ENCODE measurements at regions not wholly inside any gene's neighbourhood (a gene's known extent, or its start where the extent isn't known, plus 50 kb on each side); places are given as distances from the start of the nearest gene placed in this dataset.
"Not testable (repeated sequence)": the region's sequence is repeated elsewhere in the genome, so short reads cannot be mapped to it uniquely, and the experiment has no call there.

GRCh38 chr9:97771641-97772040 lies 74.5 kb upstream of the XPA start:
- ChIA-PET CTCF (no interaction called here), POLR2A (no interaction called here)
- no peak for DNase-seq (ENCODE audit: low read depth)
- no peaks in the 10 kb centered on the region for H3K36me3 ChIP-seq (ENCODE audit: control insufficient read depth, insufficient read depth, low read length)
- no peak overlapping the region for H3K4me3 ChIP-seq (ENCODE audit: low read depth, low read length)
- TF ChIP-seq CTCF (IDR thresholded peaks at IDR 0.05; ENCODE audit: insufficient read depth, low read depth, low read length): no peak
- peaks cover 2% of the 10 kb centered on the region; the same call in 1 of the 2 replicates for H3K27me3 ChIP-seq (ENCODE audit: control insufficient read depth, insufficient read depth, low read length)

GRCh38 chr9:97772145-97772544 lies 75.0 kb upstream of the XPA start:
- ChIA-PET CTCF (no interaction called here), POLR2A (no interaction called here)
- Histone ChIP-seq H3K4me3 (ENCODE audit: low read depth, low read length) (no peak overlapping the region), H3K36me3 (ENCODE audit: control insufficient read depth, insufficient read depth, low read length) (no peaks in the 10 kb centered on the region), H3K27me3 (ENCODE audit: control insufficient read depth, insufficient read depth, low read length) (peaks cover 2% of the 10 kb centered on the region; the same call in 1 of the 2 replicates)
- TF ChIP-seq CTCF (IDR thresholded peaks at IDR 0.05; ENCODE audit: insufficient read depth, low read depth, low read length): no peak
- no peak for DNase-seq (ENCODE audit: low read depth)

- no peak for DNase-seq (ENCODE audit: low read depth)
- POLR2A ChIA-PET: no interaction called here
- Histone ChIP-seq H3K36me3 (ENCODE audit: control insufficient read depth, insufficient read depth, low read length) (no peaks in the 10 kb centered on the region), H3K4me3 (ENCODE audit: low read depth, low read length) (no peak overlapping the region), H3K27me3 (ENCODE audit: control insufficient read depth, insufficient read depth, low read length) (peaks cover 2% of the 10 kb centered on the region; the same call in 1 of the 2 replicates)
- TF ChIP-seq CTCF (IDR thresholded peaks at IDR 0.05; ENCODE audit: insufficient read depth, low read depth, low read length): no peak
- CTCF ChIA-PET: interaction anchor here (1.3 kb wide), 1 partner anchor 11 kb away, joined by 3 read pairs; no protein-coding TSS in a partner anchor
Measured at GRCh38 chr9:97773091-97773490, 76.0 kb upstream of the XPA start.

GRCh38 chr9:97773723-97774122 lies 76.6 kb upstream of the XPA start:
- TF ChIP-seq CTCF (IDR thresholded peaks at IDR 0.05; ENCODE audit: insufficient read depth, low read depth, low read length): no peak
- DNase-seq (ENCODE audit: low read depth): no peak
- POLR2A ChIA-PET: no interaction called here
- CTCF ChIA-PET: interaction anchor here (1.3 kb wide), 1 partner anchor 11 kb away, joined by 3 read pairs; no protein-coding TSS in a partner anchor
- Histone ChIP-seq H3K4me3 (ENCODE audit: low read depth, low read length) (no peak overlapping the region), H3K36me3 (ENCODE audit: control insufficient read depth, insufficient read depth, low read length) (no peaks in the 10 kb centered on the region), H3K27me3 (ENCODE audit: control insufficient read depth, insufficient read depth, low read length) (peaks cover 2% of the 10 kb centered on the region; the same call in 1 of the 2 replicates)

GRCh38 chr9:97774673-97775072 lies 77.5 kb upstream of the XPA start:
- Histone ChIP-seq H3K27me3 (ENCODE audit: control insufficient read depth, insufficient read depth, low read length) (peaks cover 2% of the 10 kb centered on the region; the same call in 1 of the 2 replicates), H3K36me3 (ENCODE audit: control insufficient read depth, insufficient read depth, low read length) (no peaks in the 10 kb centered on the region), H3K4me3 (ENCODE audit: low read depth, low read length) (no peak overlapping the region)
- no peak for DNase-seq (ENCODE audit: low read depth)
- CTCF ChIA-PET: no interaction called here
- POLR2A ChIA-PET: no interaction called here
- TF ChIP-seq CTCF (IDR thresholded peaks at IDR 0.05; ENCODE audit: insufficient read depth, low read depth, low read length): no peak

- DNase-seq (ENCODE audit: low read depth); POLR2A ChIA-PET; H3K27me3 ChIP-seq (ENCODE audit: control insufficient read depth, insufficient read depth, low read length); H3K36me3 ChIP-seq (ENCODE audit: control insufficient read depth, insufficient read depth, low read length); CTCF ChIA-PET; H3K4me3 ChIP-seq (ENCODE audit: low read depth, low read length): not testable (repeated sequence)
Measured at GRCh38 chr9:97778740-97779139, 74.3 kb upstream of the FOXE1 start.

Data from BJ (cell line).